ENCODE measurements at regions not wholly inside any gene's neighbourhood (a gene's known extent, or its start where the extent isn't known, plus 50 kb on each side); places are given as distances from the start of the nearest gene placed in this dataset.
"Not testable (repeated sequence)": the region's sequence is repeated elsewhere in the genome, so short reads cannot be mapped to it uniquely, and the experiment has no call there.

GRCh38 chr14:84068288-84068687, 1461.7 kb upstream of the FLRT2 start:
- DNase-seq (ENCODE audit: extremely low read depth, low read depth, low spot score) = no peak

DNA sequence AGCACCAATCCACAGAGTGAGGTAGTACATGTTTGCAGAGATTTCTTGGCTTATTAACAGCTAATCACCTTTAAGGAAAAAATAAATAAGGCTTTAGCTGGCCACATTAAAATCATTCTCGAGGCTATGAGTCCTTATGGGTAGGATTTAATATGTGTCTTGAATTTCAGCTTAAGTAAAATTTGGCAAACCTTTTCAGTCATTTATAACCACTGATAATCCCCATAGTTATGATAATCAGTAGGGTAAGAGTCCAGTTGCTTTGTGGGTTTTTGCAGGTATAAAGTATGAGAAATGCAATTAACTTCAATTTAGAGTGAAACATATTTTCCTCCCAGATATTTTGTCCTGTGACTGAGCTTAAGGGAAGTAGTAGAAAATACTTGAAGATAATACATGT, 1458.9 kb upstream of the FLRT2 start:
- DNase-seq (ENCODE audit: extremely low read depth, low read depth, low spot score) = no peak

GRCh38 chr14:84074626-84075025, 1455.3 kb upstream of the FLRT2 start:
- DNase-seq (ENCODE audit: extremely low read depth, low read depth, low spot score) = no peak

- DNase-seq (ENCODE audit: extremely low read depth, low read depth, low spot score) = no peak
Measured at GRCh38 chr14:84080944-84081343, 1449.0 kb upstream of the FLRT2 start.

DNA sequence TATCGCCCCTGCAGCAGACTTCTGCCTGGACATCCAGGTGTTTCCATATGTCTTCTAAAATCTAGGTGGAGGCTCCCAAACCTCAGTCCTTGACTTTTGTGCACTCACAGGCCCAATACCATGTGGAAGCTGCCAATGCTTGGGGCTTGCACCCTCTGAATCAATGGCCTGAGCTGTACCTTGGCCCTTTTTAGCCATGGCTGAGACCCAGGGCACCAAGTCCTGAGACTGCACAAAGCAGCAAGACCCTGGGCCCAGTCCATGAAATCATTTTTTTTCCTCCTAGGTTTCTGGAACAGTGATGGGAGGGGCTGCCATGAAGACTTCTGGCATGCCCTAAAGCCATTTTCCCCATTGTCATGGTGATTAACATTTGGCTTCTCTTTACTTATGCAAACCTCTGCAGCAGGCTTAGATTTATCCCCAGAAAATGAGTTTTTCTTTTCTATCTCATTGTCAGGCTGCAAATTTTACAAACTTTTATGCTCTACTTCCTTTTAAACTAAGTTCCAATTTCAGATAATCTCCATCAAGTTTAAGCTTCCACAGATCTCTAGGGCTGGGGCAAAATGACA, 1445.8 kb upstream of the FLRT2 start:
- DNase-seq (ENCODE audit: extremely low read depth, low read depth, low spot score) = no peak

DNA sequence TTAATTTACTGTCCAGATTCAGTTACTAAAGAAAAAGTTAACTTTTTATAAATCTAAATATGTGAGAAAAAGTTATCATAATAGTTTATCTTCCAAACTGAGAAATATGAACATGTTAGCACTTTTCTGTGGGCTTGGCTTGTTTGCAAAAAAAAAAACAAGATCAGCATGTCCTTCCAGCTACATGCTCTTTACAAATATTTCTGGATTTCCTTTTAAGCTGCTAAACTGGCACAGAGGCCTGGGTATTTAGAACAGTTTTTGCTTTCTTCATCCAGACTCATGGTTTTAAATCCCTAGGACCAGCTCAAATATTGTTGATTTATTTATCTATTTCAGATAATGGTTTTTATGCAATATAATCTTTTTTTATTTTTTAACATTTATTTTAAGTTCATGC, 1444.5 kb upstream of the FLRT2 start:
- no peak for DNase-seq (ENCODE audit: extremely low read depth, low read depth, low spot score)

DNA sequence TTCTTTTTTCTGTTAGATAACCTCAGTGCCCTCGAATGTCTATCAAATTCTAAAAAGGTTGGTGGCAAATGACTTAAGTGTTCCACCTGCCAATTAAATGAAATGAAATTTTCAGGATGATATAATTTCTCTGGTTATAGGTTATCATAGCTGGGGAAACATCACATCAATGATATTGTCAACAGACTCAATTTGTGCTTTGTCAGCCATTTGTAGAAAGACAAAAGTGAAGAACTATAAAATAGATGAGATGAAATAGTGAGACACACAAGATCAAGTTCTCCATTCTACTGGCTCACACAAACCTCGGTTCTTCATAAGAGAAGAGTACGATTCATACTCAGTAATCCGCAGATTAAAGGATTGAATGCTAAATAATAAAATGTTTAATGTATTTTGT, 1443.2 kb upstream of the FLRT2 start:
- DNase-seq (ENCODE audit: extremely low read depth, low read depth, low spot score) = no peak

DNA sequence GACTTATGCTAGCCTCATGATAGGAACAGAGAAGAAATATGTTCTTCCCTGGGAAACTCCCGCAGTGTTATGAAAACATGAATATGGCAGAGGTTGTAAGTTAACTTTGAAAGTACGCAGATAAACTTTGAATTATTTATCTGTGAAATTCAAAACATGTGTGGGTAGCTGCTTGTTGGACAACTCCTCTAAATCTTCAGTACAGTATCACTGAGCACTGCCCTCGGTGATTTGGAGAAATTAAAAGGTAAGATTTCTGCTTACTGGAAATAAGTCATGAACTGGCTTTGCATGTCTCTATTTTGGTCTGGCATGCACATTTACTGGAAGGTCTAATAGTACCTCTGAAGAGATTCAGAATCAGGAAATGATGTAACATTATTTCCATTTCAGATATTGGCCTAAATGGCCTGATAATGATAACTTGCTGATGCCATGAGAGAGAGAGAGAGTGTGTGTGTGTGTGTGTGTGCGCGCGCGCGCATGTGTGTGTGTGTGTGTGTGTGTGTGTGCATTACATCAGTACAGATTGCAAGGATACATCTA, 1441.9 kb upstream of the FLRT2 start:
- DNase-seq (ENCODE audit: extremely low read depth, low read depth, low spot score) = no peak

- no peak for DNase-seq (ENCODE audit: extremely low read depth, low read depth, low spot score)
Measured at GRCh38 chr14:84090837-84091236, 1439.1 kb upstream of the FLRT2 start.

- no peak for DNase-seq (ENCODE audit: extremely low read depth, low read depth, low spot score)
Measured at GRCh38 chr14:84095681-84096080, 1434.3 kb upstream of the FLRT2 start.

- no peak for DNase-seq (ENCODE audit: extremely low read depth, low read depth, low spot score)
Measured at GRCh38 chr14:84098261-84098660, 1431.7 kb upstream of the FLRT2 start.

DNA sequence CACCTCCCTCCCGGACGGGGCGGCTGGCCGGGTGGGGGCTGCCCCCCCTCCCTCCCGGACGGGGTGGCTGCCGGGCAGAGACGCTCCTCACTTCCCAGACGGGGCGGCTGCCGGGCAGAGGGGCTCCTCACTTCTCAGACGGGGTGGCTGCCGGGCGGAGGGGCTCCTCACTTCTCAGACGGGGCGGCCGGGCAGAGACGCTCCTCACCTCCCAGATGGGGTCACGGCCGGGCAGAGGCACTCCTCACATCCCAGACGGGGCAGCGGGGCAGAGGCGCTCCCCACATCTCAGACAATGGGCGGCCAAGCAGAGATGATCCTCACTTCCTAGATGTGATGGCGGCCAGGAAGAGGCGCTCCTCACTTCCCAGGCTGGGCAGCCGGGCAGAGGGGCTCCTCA, 1430.4 kb upstream of the FLRT2 start:
- not testable (repeated sequence) for DNase-seq (ENCODE audit: extremely low read depth, low read depth, low spot score)

DNA sequence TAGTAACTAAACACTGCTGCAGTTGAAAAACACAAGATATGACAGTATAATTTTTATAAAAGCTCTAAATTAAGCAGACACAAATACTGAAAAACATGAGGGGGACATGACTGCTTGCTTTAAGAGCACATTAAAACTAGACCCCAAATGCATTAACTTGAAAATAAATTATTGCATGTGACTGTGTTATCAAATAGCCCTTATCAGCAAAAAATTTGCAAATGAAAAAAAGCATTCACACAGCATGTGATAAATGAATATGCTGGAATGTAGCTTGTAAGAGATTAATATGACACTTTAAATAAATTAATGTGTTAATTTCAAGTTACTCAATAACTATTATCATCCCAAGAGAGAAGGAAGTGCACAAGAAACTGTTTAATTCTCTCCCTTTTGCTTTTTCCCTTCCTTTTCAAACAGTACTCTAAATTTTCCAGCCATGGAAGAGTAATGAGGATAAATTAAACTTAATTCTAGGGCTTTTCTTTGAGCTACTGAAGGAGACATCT, 1422.1 kb upstream of the FLRT2 start:
- no peak for DNase-seq (ENCODE audit: extremely low read depth, low read depth, low spot score)

GRCh38 chr14:84108746-84109457, 1421.0 kb upstream of the FLRT2 start:
- no peak for DNase-seq (ENCODE audit: extremely low read depth, low read depth, low spot score)

DNA sequence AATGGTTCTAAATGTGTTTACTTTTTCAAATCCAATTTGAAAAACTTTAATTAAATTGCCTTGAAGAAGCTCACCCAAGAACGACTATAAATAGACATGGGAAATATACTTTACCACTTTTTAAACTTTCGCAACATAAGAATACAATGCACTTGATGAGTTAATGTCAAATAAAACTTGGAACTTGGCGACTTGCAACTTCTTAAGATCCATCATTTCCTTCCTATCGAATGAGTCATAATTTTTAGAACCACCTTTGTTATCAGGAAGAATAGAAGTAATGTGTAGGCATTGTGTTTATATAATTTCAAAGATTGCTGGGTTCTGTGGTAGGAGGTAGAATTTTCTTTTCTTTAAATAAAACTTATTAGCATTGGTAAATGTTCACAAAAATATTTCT, 1417.4 kb upstream of the FLRT2 start:
- peak; percentile 48 for DNase-seq (ENCODE audit: extremely low read depth, low read depth, low spot score)

DNA sequence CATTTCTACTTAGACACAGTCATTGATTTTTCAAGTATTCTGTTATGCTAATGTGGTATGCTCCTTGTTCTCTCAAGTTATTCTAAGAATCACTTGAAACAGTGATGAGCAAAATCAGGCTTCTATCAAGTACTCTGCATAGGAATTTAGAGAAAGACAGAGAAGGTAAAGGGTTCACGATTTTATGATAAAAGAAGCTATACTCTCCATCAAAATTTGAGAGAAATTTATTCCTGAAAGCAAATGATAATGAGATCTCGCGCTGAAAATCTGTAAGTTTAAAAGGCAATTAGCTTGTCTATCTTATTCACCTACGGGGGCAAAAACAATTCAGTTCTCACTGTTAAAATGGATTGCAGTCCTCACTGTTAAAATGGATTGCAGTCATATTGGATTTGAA, 1404.3 kb upstream of the FLRT2 start:
- DNase-seq (ENCODE audit: extremely low read depth, low read depth, low spot score) = no peak

DNA sequence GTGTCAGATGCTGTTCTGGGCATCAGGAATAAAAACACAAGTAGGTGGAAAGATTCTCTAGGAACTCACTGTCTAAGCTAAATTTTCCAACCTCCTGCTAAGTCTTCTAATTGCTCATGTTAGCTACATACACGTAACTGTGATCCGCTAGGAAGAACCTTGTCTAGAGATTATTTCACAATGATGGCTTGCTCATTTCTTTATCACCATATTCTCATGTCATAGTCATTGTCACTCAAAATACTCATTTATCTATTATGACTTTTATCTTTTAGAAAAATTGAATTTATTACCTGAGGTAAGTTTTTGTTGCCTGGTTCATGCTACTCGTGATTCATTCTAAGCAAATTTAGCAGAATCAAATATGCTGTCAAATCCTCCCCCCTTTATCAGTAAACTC, 1402.4 kb upstream of the FLRT2 start:
- no peak for DNase-seq (ENCODE audit: extremely low read depth, low read depth, low spot score)

DNA sequence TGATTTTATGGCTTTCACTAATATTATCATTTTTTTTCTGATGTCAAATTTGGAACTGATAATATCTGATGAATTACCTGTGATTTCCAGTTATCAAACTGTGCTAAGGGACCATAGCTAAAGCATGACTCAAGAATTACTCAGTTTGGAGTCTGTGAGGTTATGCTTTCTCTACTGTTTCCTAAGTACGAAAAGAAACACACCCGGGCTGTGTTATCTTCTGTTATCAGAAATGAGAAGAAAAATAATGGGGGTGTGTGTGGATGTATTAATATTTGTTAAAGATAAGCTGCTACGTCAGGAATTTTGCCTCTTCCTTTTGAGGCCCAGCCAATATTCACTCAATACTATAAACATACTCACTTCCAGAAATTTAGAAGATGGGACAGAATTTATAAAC, 1401.9 kb upstream of the FLRT2 start:
- no peak for DNase-seq (ENCODE audit: extremely low read depth, low read depth, low spot score)

DNA sequence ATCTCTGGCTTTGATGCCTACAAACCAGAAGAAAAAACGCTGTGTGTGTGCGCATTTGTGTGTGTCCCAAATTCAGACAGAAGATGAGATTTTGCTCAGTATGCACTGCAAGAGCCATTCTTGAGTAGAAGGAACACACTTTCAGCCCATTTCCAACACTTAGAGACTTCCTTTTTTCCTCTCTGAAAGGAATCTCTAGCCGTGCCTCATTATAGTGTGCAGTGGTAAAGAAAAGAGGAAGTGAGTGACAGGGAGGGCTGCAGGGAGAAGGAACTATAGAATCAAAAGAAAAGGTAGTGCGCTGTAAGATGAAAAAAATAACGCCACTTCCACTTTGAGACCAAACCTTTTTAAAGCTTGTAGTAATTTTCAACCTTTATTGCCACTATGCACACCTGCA, 1400.9 kb upstream of the FLRT2 start:
- DNase-seq (ENCODE audit: extremely low read depth, low read depth, low spot score) = no peak

GRCh38 chr14:84129941-84130340, 1400.0 kb upstream of the FLRT2 start:
- DNase-seq (ENCODE audit: extremely low read depth, low read depth, low spot score) = no peak

DNA sequence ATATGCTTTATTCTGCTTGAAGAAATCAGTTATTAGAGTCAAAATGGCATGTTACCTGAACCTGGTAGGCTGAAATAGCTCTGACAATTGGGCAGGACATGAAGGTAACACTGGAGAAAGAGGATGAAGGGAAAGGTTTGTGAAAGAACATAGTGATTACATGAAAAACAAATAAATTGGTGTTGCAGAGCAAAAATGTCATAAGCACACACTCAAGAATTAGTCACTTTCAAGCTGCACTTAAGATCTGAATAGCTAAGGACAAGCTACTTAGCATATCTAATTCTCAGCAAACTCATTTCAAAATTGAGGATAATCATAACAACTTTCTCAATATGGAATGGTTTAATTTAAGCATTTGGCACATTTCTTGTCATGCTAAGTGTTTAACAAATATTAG, 1398.0 kb upstream of the FLRT2 start:
- DNase-seq (ENCODE audit: extremely low read depth, low read depth, low spot score) = no peak

- peak; percentile 41 for DNase-seq (ENCODE audit: extremely low read depth, low read depth, low spot score)
Measured at GRCh38 chr14:84144166-84144565, 1385.8 kb upstream of the FLRT2 start.

Measured in glomerular endothelial cell (primary cell).